Right ventricle myocardium superior (tissue), 1 donor: ENCODE measurements at regions not wholly inside any gene's neighbourhood (a gene's known extent, or its start where the extent isn't known, plus 50 kb on each side); places are given as distances from the start of the nearest gene placed in this dataset.
"Not testable (repeated sequence)": the region's sequence is repeated elsewhere in the genome, so short reads cannot be mapped to it uniquely, and the experiment has no call there.

Source experiments
- ATAC-seq: fragments of 200-7000 bp; cut with Tn5 transposase; one replicate; pipeline ENCODE4 v1.9.1; 2020; ENCODE audit warnings: mild to moderate bottlenecking; ENCODE audit not compliant: poor library complexity
- DNase-seq: peaks from one replicate; pipeline ENCODE4 v3.0.0-alpha.2; 2020
- intact Hi-C: fragments of 100-400 bp; cut with DNase I; formaldehyde crosslinking; loops from one replicate; pipeline ENCODE4 v1.11.2; 2022
- donor health status: DM: no; HTN: yes; CAD: no; lungs with severe emphysema.

- DNase-seq (no peak), ATAC-seq (no peak)
- intact Hi-C loops: no loop called here
Measured at GRCh38 chr5:52107210-52107905, 680.4 kb upstream of the ITGA1 start.

- no peak for ATAC-seq
- intact Hi-C loops: no loop called here
- DNase-seq: no peak
Measured at GRCh38 chr5:52119768-52120167, 667.9 kb upstream of the ITGA1 start.

GRCh38 chr5:52132053-52132452 lies 655.7 kb upstream of the ITGA1 start:
- intact Hi-C loops: no loop called here
- DNase-seq (no peak), ATAC-seq (no peak)

- ATAC-seq (no peak), DNase-seq (no peak)
- intact Hi-C loops: no loop called here
Measured at GRCh38 chr5:52134013-52134650, 653.6 kb upstream of the ITGA1 start.

GRCh38 chr5:52139888-52140615 lies 647.7 kb upstream of the ITGA1 start:
- ATAC-seq (no peak), DNase-seq (no peak)
- intact Hi-C loops: no loop called here

- DNase-seq (no peak), ATAC-seq (no peak)
- intact Hi-C loops: no loop called here
Measured at GRCh38 chr5:52148679-52149078, 639.0 kb upstream of the ITGA1 start.

GRCh38 chr5:52150501-52150900 lies 637.2 kb upstream of the ITGA1 start:
- ATAC-seq: no peak
- intact Hi-C loops: no loop called here
- DNase-seq: no peak

GRCh38 chr5:52156809-52157208 lies 630.9 kb upstream of the ITGA1 start:
- ATAC-seq, DNase-seq, intact Hi-C loops: not testable (repeated sequence)

- intact Hi-C loops, ATAC-seq: not testable (repeated sequence)
Measured at GRCh38 chr5:52165806-52166205, 621.9 kb upstream of the ITGA1 start.

GRCh38 chr5:52173133-52173532 lies 614.6 kb upstream of the ITGA1 start:
- intact Hi-C loops: no loop called here
- no peak for DNase-seq
- ATAC-seq: no peak

More at GRCh38 chr5:52165806-52166205, 621.9 kb upstream of the ITGA1 start:
- DNase-seq: not testable (repeated sequence)

- ATAC-seq (no peak), DNase-seq (no peak)
- intact Hi-C loops: no loop called here
Measured at GRCh38 chr5:52177193-52177592, 610.5 kb upstream of the ITGA1 start.

- ATAC-seq: no peak
- intact Hi-C loops: no loop called here
- DNase-seq: no peak
Measured at GRCh38 chr5:52181403-52181802, 606.3 kb upstream of the ITGA1 start.

GRCh38 chr5:52190737-52191136 lies 597.0 kb upstream of the ITGA1 start:
- no peak for DNase-seq
- intact Hi-C loops: no loop called here
- no peak for ATAC-seq

GRCh38 chr5:52199833-52200232 lies 587.9 kb upstream of the ITGA1 start:
- intact Hi-C loops: no loop called here
- no peak for DNase-seq
- no peak for ATAC-seq

GRCh38 chr5:52202256-52202655 lies 585.5 kb upstream of the ITGA1 start:
- ATAC-seq: no peak
- DNase-seq: no peak
- intact Hi-C loops: no loop called here

GRCh38 chr5:52204310-52204709 lies 583.4 kb upstream of the ITGA1 start:
- DNase-seq: no peak
- ATAC-seq: no peak
- intact Hi-C loops: no loop called here
